Stimulated activated naive CD8-positive, alpha-beta T cell treated with anti-CD3 and anti-CD28 coated beads, Interleukin-15, amount 100 ng/mL, for 72 hours (primary cell): ENCODE measurements at regions not wholly inside any gene's neighbourhood (a gene's known extent, or its start where the extent isn't known, plus 50 kb on each side); places are given as distances from the start of the nearest gene placed in this dataset.
A peak's percentile ranks its signal among the peaks of the same experiment; 100 is the strongest.

Experiments used
- ATAC-seq: fragments of 150-1000 bp; cut with Tn5 transposase; 2 replicates; pipeline ENCODE4 v1.10.0; 2021; ENCODE audit warnings: mild to moderate bottlenecking, moderate library complexity
- DNase-seq, 2 donors: peaks; one replicate each; pipeline ENCODE4 v3.0.0; 2021 to 2022
- H3K27ac Mint-ChIP-seq, 2 donors: one replicate each; pipeline ENCODE4 v1.8.0; 2022; ENCODE audit warnings: mild to moderate bottlenecking in 2 of 2, mixed read lengths in 2 of 2, moderate library complexity in 2 of 2
- H3K27me3 Mint-ChIP-seq: one replicate; pipeline ENCODE4 v1.8.0; 2022; ENCODE audit warnings: mixed read lengths
- H3K4me1 Mint-ChIP-seq: one replicate; pipeline ENCODE4 v1.8.0; 2022; ENCODE audit warnings: mild to moderate bottlenecking, mixed read lengths
- H3K4me3 Mint-ChIP-seq, 2 donors: one replicate each; pipeline ENCODE4 v1.8.0; 2022; ENCODE audit warnings: mild to moderate bottlenecking in 2 of 2, mixed read lengths in 2 of 2, moderate library complexity in 1 of 2
- H3K9me3 Mint-ChIP-seq, 2 donors: one replicate each; pipeline ENCODE4 v1.8.0; 2022; ENCODE audit warnings: mixed read lengths in 2 of 2

DNA sequence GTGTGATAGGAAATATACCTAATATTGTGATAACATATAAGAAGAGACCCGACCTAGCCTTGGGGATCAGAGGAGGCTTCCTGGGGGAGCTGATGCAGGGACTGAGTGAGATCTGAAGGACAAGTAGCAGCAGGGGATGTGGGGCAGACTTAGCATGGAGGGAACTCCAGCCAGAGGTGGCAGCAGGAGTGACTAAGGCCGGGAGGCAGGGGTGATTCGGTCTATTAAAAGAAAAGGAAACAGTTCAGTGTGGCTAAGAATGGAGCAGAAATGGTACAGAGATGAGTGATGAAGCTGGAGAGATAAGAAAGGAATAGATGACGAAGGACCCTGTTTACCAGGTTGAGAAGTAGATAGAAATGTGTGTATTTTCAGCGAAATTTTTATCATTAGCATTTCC is 408.8 kb downstream of the ENC1 start:
- DNase-seq = no peak
- ATAC-seq = no peak
- Mint-ChIP-seq H3K9me3 (peaks cover 0 to 6% of the 10 kb centered on the region in 2 donors), H3K4me3 (no peak overlapping the region), H3K27ac (no peak overlapping the region), H3K27me3 (peaks cover 20% of the 10 kb centered on the region), H3K4me1 (no peaks in the 10 kb centered on the region)

DNA sequence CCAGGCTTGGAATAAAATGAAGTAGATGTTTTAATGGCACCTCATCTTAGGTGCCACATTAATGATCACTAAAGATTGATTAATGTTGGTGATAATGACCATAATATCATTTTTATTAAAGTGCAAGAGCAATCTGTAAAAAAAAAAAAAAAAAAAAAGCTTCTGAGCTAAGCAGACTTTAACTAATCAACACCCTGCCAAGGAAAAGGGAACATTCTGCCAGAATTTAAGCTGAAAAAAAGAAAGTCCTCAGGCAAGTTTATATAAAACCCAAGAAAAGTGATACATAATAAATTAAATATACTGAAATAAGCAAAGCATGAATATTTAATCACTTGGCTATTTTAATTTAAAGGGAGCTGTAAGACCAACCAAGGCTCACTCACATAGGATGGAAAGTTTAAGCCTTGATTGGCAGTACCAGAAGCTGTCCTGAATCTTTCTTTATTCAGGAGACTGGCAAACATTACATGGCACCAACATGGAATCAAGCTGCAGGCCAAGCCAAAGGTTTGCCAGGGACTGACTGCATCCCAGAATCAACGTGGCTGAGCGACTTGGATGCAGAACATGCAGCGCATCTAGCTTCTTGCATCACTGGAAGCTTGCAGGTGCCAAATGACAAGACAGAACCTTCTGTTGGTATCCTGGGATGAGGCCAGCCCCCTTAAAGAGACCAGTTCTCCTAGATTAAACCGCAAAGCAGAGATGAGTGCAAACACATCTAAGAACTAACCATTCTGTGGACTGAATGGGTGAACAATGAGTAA is 413.6 kb downstream of the ENC1 start:
- no peak overlapping the region for H3K27ac Mint-ChIP-seq
- H3K4me1 Mint-ChIP-seq = no peaks in the 10 kb centered on the region
- H3K9me3 Mint-ChIP-seq = peaks cover 0 to 6% of the 10 kb centered on the region in 2 donors
- H3K4me3 Mint-ChIP-seq = no peak overlapping the region
- no peak for ATAC-seq
- no peak for DNase-seq
- peaks cover 25% of the 10 kb centered on the region for H3K27me3 Mint-ChIP-seq

GRCh38 chr5:74225587-74225986 is 414.9 kb downstream of the ENC1 start:
- Mint-ChIP-seq H3K9me3 (peaks cover 0 to 6% of the 10 kb centered on the region in 2 donors), H3K4me3 (no peak overlapping the region), H3K27me3 (peaks cover 25% of the 10 kb centered on the region), H3K27ac (no peak overlapping the region), H3K4me1 (no peaks in the 10 kb centered on the region)
- ATAC-seq (no peak), DNase-seq (no peak)

GRCh38 chr5:74224331-74224730 is 416.2 kb downstream of the ENC1 start:
- no peak for ATAC-seq
- Mint-ChIP-seq H3K27me3 (peaks cover 25% of the 10 kb centered on the region), H3K27ac (no peak overlapping the region)

DNA sequence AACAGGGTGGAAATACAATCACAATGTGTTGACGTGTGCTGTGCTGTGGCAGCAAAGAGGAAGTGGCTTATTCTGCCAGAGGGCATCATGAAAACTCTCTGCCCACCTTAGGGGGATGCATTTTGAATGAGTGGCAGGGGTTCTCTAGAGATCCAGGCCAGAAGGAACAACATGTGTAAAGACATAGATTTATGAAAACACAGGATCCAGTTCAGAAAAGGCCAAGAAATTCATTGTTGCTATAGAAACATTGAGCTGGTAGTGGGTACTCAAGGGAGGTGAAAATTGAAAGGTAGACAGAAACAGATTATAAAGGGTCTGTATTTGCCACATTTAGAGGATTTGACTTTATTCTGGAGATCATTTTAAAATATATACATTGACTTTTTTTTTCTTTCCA is 417.7 kb downstream of the ENC1 start:
- ATAC-seq = no peak
- no peak for DNase-seq
- Mint-ChIP-seq H3K4me1 (no peaks in the 10 kb centered on the region), H3K27me3 (peaks cover 18% of the 10 kb centered on the region), H3K9me3 (peaks cover 0 to 7% of the 10 kb centered on the region in 2 donors), H3K4me3 (no peak overlapping the region), H3K27ac (no peak overlapping the region)

More at GRCh38 chr5:74224331-74224730, 416.2 kb downstream of the ENC1 start:
- no peak for DNase-seq
- Mint-ChIP-seq H3K4me3 (no peak overlapping the region), H3K4me1 (no peaks in the 10 kb centered on the region), H3K9me3 (no peaks in the 10 kb centered on the region)

- H3K27me3 Mint-ChIP-seq = peaks cover 23% of the 10 kb centered on the region
- H3K4me1 Mint-ChIP-seq = no peaks in the 10 kb centered on the region
- H3K9me3 Mint-ChIP-seq = peaks cover 0 to 7% of the 10 kb centered on the region in 2 donors
- H3K27ac Mint-ChIP-seq = no peak overlapping the region
- no peak overlapping the region for H3K4me3 Mint-ChIP-seq
- ATAC-seq (no peak), DNase-seq (no peak)
Measured at GRCh38 chr5:74221413-74221812, 419.1 kb downstream of the ENC1 start.

- no peak overlapping the region for H3K4me3 Mint-ChIP-seq
Measured at GRCh38 chr5:74216012-74216411, 424.5 kb downstream of the ENC1 start.

DNA sequence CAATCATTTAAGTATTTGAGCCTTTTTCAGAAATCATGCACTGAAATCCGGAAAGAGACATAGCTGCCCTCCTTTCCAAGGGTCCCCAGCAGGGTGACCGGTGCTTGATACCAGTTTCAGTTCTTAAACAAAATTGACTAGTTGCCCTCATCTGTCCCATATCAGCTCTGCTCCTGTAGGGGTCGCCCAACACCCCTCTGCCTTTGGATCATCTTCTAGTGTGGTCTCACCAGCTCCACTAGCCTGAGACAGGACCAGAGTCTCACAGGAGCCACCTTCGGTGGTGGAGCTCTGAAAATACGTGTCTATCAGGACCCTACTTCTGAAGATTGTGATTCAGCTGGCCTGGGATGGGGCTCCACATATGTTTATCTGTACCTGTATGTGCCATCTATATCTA is 428.2 kb downstream of the ENC1 start:
- Mint-ChIP-seq H3K9me3 (no peaks in the 10 kb centered on the region), H3K4me3 (no peak overlapping the region), H3K27me3 (peaks cover 13% of the 10 kb centered on the region), H3K27ac (no peak overlapping the region), H3K4me1 (no peaks in the 10 kb centered on the region)
- DNase-seq (no peak), ATAC-seq (no peak)

More at GRCh38 chr5:74216012-74216411, 424.5 kb downstream of the ENC1 start:
- H3K4me1 Mint-ChIP-seq = no peaks in the 10 kb centered on the region
- ATAC-seq = no peak
- peaks cover 0 to 7% of the 10 kb centered on the region in 2 donors for H3K9me3 Mint-ChIP-seq
- no peak for DNase-seq
- H3K27ac Mint-ChIP-seq = peak overlapping the region in 1 of 2 donors; percentile 3
- H3K27me3 Mint-ChIP-seq = peaks cover 17% of the 10 kb centered on the region

- ATAC-seq (no peak), DNase-seq (no peak)
- no peaks in the 10 kb centered on the region for H3K4me1 Mint-ChIP-seq
- peaks cover 8% of the 10 kb centered on the region for H3K27me3 Mint-ChIP-seq
- H3K27ac Mint-ChIP-seq = no peak overlapping the region
- no peak overlapping the region for H3K4me3 Mint-ChIP-seq
- H3K9me3 Mint-ChIP-seq = no peaks in the 10 kb centered on the region
Measured at GRCh38 chr5:74209571-74209970, 431.0 kb downstream of the ENC1 start.

DNA sequence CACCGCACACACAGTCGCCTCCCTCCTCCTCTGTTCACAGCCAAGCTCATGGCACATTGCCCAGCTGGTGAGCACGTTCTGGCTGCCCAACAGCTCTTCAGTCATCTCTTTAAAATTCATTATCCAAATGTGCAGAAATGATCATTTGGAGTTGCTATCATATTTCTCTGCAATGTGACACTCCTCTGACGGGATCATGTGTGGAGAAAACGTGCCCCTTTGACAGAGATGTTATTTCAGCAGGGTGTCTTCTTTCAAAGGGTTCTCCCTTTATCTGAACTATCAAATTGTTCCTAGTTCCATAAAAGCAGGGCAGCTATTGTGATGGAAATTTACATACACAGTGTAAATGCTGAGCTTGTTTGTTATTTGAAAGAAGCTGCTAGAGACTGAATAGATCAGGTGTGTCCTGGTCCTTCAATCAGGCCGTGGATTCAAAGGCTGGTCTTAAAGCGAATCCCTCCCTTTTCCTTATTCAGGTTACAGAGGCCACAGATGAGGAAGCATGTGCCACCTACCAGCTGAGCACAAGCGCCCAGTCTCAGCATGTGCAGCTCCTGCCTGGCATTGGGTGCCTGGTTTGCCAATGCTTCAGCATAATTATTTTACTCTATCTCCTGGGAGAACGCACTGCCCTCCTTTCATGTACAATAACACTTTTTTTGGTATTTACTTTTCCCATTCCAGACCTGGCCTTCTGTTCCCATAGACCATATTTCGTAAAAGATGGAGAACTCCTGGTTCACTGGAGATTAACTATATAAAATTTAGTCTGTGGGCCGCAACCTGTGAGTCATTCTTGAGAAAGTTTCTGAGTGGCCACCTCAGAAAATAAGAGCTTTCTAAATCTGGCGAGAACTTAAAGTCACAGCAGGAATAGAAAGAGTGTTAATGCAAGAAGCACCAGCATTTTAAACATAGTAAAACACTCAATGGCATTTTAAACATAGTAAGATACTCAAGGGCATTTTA is 433.7 kb downstream of the ENC1 start:
- Mint-ChIP-seq H3K4me3 (no peak overlapping the region), H3K4me1 (peaks cover 2% of the 10 kb centered on the region), H3K27me3 (peaks cover 8% of the 10 kb centered on the region), H3K27ac (no peak overlapping the region), H3K9me3 (no peaks in the 10 kb centered on the region)
- DNase-seq = no peak
- no peak for ATAC-seq

GRCh38 chr5:74205767-74206578 is 434.6 kb downstream of the ENC1 start:
- Mint-ChIP-seq H3K27me3 (peaks cover 8% of the 10 kb centered on the region), H3K27ac (no peak overlapping the region), H3K4me3 (no peak overlapping the region), H3K4me1 (peaks cover 10% of the 10 kb centered on the region), H3K9me3 (no peaks in the 10 kb centered on the region)
- no peak for DNase-seq
- ATAC-seq = no peak

DNA sequence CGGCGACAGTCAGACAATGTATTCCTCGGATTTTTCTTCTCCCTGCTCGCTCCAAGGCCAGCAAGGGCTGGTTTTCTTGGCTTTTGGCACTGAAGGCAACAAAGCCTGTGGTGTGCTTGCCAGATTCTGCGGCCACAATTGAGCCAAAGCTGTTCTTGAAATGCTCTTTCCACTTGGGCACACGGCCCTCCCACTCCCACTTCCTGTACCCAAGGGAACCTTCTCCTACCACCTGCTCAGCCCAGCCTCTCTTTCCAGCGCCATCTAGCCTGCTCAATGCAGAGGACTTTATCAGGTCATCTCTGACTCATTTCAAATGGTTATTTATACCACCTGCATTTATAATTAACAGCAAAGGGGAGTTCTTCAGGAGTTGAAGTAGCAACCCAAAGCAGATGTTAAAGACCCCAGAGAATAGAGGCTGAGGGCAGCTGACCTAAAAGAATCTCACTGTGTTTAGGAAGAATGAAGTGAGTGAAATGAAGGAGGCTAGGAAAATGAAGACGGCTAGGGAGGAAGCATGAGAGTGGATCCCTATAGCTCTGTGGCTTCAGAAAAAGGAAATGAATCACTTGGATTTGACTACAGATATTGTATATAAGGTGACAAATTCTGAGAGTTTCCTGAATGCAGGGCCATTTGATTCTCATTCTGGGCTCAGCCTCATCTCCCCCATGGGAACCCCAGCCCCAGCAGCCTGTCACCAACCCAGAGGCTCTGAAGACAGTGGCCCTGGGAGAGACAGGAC is 439.0 kb downstream of the ENC1 start:
- no peak for DNase-seq
- Mint-ChIP-seq H3K4me1 (peaks cover 16% of the 10 kb centered on the region), H3K9me3 (no peaks in the 10 kb centered on the region), H3K27ac (no peak overlapping the region), H3K27me3 (peaks cover 5% of the 10 kb centered on the region), H3K4me3 (no peak overlapping the region)
- ATAC-seq = peak; percentile 37

DNA sequence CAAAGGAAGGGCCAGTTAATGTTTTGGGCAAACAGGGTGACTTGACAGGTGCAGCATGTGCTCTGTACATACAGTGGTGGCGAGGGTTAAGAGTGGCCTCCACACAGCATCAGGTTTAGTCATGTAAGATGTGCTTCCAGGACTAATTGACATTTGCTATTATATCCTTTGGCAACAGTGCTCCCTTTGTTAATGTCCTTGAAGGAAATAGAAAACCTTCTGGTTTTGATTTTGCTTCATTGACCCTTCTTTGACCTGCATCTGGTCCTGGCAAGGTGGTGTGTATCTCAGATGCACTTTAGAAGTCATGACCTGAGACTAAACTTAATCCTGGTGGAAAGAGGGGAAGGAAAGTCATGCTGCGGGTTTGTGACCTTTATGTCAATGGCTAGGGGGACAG is 440.0 kb downstream of the ENC1 start:
- no peak for DNase-seq
- Mint-ChIP-seq H3K9me3 (no peaks in the 10 kb centered on the region), H3K27me3 (no peaks in the 10 kb centered on the region), H3K4me1 (peaks cover 16% of the 10 kb centered on the region), H3K27ac (no peak overlapping the region), H3K4me3 (no peak overlapping the region)
- no peak for ATAC-seq

- H3K9me3 Mint-ChIP-seq = no peaks in the 10 kb centered on the region
- ATAC-seq (peak; percentile 7), DNase-seq (no peak)
- H3K4me3 Mint-ChIP-seq = no peak overlapping the region
- peaks cover 16% of the 10 kb centered on the region for H3K4me1 Mint-ChIP-seq
- H3K27ac Mint-ChIP-seq = peak overlapping the region in 1 of 2 donors; percentile 61
- peaks cover 6% of the 10 kb centered on the region for H3K27me3 Mint-ChIP-seq
Measured at GRCh38 chr5:74199436-74200210, 440.9 kb downstream of the ENC1 start.
